Endothelial cell of umbilical vein (primary cell): ENCODE measurements at regions not wholly inside any gene's neighbourhood (a gene's known extent, or its start where the extent isn't known, plus 50 kb on each side); places are given as distances from the start of the nearest gene placed in this dataset.

Experiments
- JUN ChIP-seq: IDR thresholded peaks from 2 replicates; pipeline ENCODE4 v1.6.1; 2011; ENCODE audit warnings: borderline replicate concordance, low read depth; ENCODE audit not compliant: insufficient read length, insufficient read depth
- TF ChIP-seq, protein P1 (sequence below), 2 donors: IDR thresholded peaks; 1 replicate in 1 of 2; 2 replicates in 1 of 2; pipeline ENCODE4 v1.5.1; 2011; ENCODE audit warnings: low read length in 2 of 2, mild to moderate bottlenecking in 2 of 2, moderate library complexity in 2 of 2, control low read depth in 1 of 2, inconsistent platforms in 1 of 2, low read depth in 1 of 2; ENCODE audit not compliant: insufficient read depth in 1 of 2; ENCODE audit errors: extremely low read depth in 1 of 2

DNA sequence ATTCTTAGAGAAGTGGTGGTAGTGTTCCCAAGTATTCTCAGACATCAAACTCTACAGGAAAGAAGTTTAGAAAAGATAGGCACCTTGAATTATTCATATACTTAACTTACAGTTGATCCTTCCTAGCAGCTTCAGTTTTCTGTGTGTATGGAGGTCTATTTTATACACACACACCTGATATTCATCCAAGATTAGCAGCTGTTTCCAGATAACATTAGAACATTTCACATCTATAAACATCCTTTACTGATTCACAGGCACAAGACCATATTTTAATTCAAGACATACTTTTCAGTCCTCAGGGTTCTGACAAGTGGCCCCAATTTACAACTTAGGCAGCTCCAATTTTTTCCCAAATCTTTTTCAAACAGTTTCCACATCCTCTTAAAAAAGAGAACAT lies 287.8 kb upstream of the USP25 start:
- TF ChIP-seq, protein P1, sequence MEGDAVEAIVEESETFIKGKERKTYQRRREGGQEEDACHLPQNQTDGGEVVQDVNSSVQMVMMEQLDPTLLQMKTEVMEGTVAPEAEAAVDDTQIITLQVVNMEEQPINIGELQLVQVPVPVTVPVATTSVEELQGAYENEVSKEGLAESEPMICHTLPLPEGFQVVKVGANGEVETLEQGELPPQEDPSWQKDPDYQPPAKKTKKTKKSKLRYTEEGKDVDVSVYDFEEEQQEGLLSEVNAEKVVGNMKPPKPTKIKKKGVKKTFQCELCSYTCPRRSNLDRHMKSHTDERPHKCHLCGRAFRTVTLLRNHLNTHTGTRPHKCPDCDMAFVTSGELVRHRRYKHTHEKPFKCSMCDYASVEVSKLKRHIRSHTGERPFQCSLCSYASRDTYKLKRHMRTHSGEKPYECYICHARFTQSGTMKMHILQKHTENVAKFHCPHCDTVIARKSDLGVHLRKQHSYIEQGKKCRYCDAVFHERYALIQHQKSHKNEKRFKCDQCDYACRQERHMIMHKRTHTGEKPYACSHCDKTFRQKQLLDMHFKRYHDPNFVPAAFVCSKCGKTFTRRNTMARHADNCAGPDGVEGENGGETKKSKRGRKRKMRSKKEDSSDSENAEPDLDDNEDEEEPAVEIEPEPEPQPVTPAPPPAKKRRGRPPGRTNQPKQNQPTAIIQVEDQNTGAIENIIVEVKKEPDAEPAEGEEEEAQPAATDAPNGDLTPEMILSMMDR (IDR thresholded peaks at IDR 0.05; ENCODE audit: extremely low read depth in 1 of 2, insufficient read depth in 1 of 2, low read depth in 1 of 2, low read length in 2 of 2): no peak
- no peak for TF ChIP-seq JUN
